HG02571 (cell line): ENCODE measurements at regions not wholly inside any gene's neighbourhood (a gene's known extent, or its start where the extent isn't known, plus 50 kb on each side); places are given as distances from the start of the nearest gene placed in this dataset.

Experiments
- ATAC-seq: cut with Tn5 transposase; IDR thresholded peaks from one replicate; pipeline ENCODE4 v1.9.1; 2021; ENCODE audit warnings: mild to moderate bottlenecking, moderate library complexity; ENCODE audit not compliant: unreplicated experiment

GRCh38 chr1:188462837-188463236, 1634.1 kb downstream of the PLA2G4A start:
- no peak for ATAC-seq

- no peak for ATAC-seq
Observed at GRCh38 chr1:188463919-188464318, 1635.2 kb downstream of the PLA2G4A start.

DNA sequence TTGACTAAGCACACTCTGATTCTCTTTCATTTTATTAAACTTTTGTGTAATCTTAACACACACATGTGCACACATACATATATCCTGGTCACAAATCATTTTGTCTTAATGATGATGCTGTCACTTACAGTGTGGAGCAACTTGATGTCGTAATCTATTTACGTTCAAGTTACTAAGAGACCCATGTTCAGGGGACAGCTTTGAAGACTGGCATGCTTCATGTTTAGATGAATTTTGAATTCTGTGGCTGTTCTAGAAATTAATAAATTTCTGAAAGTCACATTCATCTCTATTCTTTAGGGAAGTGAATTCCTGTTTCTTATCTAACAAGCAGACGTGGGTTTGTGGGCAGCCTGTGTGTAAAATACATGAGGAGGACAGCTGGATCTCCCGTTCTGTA, 1637.8 kb downstream of the PLA2G4A start:
- no peak for ATAC-seq

DNA sequence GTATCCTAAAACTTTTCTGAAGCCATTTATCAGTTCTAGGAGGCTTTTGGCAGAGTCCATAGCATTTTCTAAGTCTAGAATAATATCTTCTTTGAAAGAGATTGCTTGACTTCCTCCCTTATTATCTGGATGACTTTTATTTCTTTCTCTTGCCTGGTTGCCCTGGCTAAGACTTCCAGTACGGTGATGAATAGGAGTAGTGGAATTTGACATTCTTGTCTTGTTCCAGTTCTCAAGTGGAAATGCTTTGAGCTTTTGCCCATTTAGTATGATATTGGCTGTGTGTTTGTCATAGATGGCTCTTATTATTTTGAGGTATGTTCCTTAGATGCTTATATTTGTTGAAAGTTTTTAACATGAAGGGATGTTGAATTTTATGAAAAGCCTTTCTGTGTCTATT, 1647.9 kb downstream of the PLA2G4A start:
- no peak for ATAC-seq

GRCh38 chr1:188489336-188490112, 1660.8 kb downstream of the PLA2G4A start:
- no peak for ATAC-seq

- ATAC-seq: no peak
Observed at GRCh38 chr1:188496506-188496905, 1667.8 kb downstream of the PLA2G4A start.

- no peak for ATAC-seq
Observed at GRCh38 chr1:188497020-188497419, 1668.3 kb downstream of the PLA2G4A start.

GRCh38 chr1:188499690-188500089, 1670.9 kb downstream of the PLA2G4A start:
- ATAC-seq: no peak

GRCh38 chr1:188514917-188515316, 1686.2 kb downstream of the PLA2G4A start:
- no peak for ATAC-seq

GRCh38 chr1:188517139-188517538, 1688.4 kb downstream of the PLA2G4A start:
- ATAC-seq: no peak

- ATAC-seq: no peak
Observed at GRCh38 chr1:188551176-188551575, 1722.4 kb downstream of the PLA2G4A start.

GRCh38 chr1:188557053-188557452, 1728.3 kb downstream of the PLA2G4A start:
- ATAC-seq: no peak

GRCh38 chr1:188582911-188583532, 1754.3 kb downstream of the PLA2G4A start:
- no peak for ATAC-seq

- no peak for ATAC-seq
Observed at GRCh38 chr1:188584119-188584518, 1755.4 kb downstream of the PLA2G4A start.

- ATAC-seq: no peak
Observed at GRCh38 chr1:188590641-188591040, 1761.9 kb downstream of the PLA2G4A start.

DNA sequence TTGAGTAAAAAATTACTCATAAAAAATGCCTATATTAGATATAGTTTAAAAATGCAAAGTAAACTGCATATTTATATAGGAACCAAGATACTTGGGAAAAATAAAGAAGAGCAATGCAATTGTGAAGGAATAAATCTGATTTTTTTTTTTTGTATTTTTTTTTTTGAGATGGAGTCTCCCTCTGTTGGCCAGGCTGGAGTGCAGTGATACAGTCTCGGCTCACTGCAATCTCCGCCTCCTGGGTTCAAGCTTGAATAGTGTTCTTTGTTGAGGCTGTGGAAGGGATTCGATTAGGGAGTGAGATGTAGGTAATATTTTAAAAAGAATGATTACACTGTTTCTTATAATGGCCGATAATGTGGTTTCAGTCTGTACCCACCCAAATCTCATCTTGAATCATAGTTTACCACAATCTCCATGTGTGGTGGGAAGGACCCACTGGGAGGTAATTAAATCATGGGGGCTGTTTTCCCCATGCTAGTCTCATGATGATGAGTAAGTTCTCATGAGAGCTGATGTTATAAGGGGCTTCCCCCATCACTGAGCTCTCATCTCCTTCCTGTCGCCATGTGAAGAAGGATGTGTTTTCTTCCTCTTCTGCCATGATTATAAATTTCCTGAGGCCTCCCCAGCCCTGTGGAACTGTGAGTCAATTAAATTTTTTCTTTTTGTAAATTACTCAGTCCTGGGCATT, 1765.9 kb downstream of the PLA2G4A start:
- no peak for ATAC-seq

GRCh38 chr1:188599313-188599712, 1770.6 kb downstream of the PLA2G4A start:
- no peak for ATAC-seq

GRCh38 chr1:188611432-188611831, 1782.7 kb downstream of the PLA2G4A start:
- no peak for ATAC-seq

- no peak for ATAC-seq
Observed at GRCh38 chr1:188615321-188615720, 1786.6 kb downstream of the PLA2G4A start.

GRCh38 chr1:188620236-188620635, 1791.5 kb downstream of the PLA2G4A start:
- ATAC-seq: no peak

GRCh38 chr1:188641566-188642211, 1812.9 kb downstream of the PLA2G4A start:
- ATAC-seq: no peak
